K562 (cell line): ENCODE measurements at regions not wholly inside any gene's neighbourhood (a gene's known extent, or its start where the extent isn't known, plus 50 kb on each side); places are given as distances from the start of the nearest gene placed in this dataset.

Experiments
- ATAC-seq: fragments of 200-7000 bp; cut with Tn5 transposase; 3 replicates; pipeline ENCODE4 v1.9.1; 2020; ENCODE audit warnings: moderate library complexity
- BruUV-seq: library from RNA; stranded (reverse); fragments of 400-500 nt; replicated peaks from 2 replicates; lab custom pipeline; 2021; lab: Mats Ljungman, UMichigan
- CTCF ChIA-PET: fragments of 300-600 bp; formaldehyde crosslinking; extraction: SDS; loops from one replicate; lab custom pipeline; 2021; ENCODE audit warnings: low intra/inter-chr PET ratio; lab: Yijun Ruan, JAX
- POLR2A ChIA-PET: fragments of 300-600, 350-650 bp; sonication (Branson Sonifier 250); formaldehyde crosslinking; extraction: SDS; loops from one replicate; lab custom pipeline; 2021; ENCODE audit warnings: antibody characterized with exemption, inconsistent platforms; lab: Yijun Ruan, JAX
- DNase-seq, 4 experiments: peaks; one replicate each; pipeline versions ENCODE4 v3.0.0 to v3.0.0-alpha.2; 2011 to 2018; ENCODE audit warnings: low spot score in 3 of 4, mixed read lengths in 3 of 4; ENCODE audit errors: extremely low read depth in 1 of 4
- FAIRE-seq: peaks from 2 replicates; lab custom pipeline; 2011; peaks lifted over from hg19 to GRCh38; lab: Jason Lieb, UNC
- H2AFZ ChIP-seq: 2 replicates; pipeline ENCODE4 v1.6.0; 2011; ENCODE audit warnings: low read depth, low read length, control low read depth, inconsistent platforms
- H3K27ac ChIP-seq: fragments of 200-600 bp; 3 replicates; pipeline ENCODE4 v1.8.0; 2011; ENCODE audit warnings: low read depth, mild to moderate bottlenecking, control low read depth, inconsistent platforms, low read length, moderate library complexity, mixed read lengths; ENCODE audit errors: extremely low read depth
- H3K27me3 ChIP-seq, 2 experiments: fragments of 300-600 bp in 1 of 2; 2 replicates in 1 of 2; 3 replicates in 1 of 2; pipeline versions ENCODE4 v1.6.0 to v1.8.0; 2011; ENCODE audit warnings: inconsistent platforms in 2 of 2, low read length in 2 of 2, mild to moderate bottlenecking in 1 of 2, mixed read lengths in 1 of 2, moderate library complexity in 1 of 2; ENCODE audit not compliant: control insufficient read depth in 2 of 2, insufficient read depth in 2 of 2
- H3K36me3 ChIP-seq: fragments of 300-600 bp; 3 replicates; pipeline ENCODE4 v1.8.0; 2011; ENCODE audit warnings: mild to moderate bottlenecking, low read length, inconsistent platforms; ENCODE audit not compliant: control insufficient read depth, insufficient read depth
- H3K4me1 ChIP-seq, 2 experiments: fragments of 200-600 bp in 1 of 2; replicated peaks in 1 of 2; 2 replicates in 1 of 2; 3 replicates in 1 of 2; pipeline versions ENCODE4 v1.5.1 to v1.8.0; 2011; ENCODE audit warnings: inconsistent platforms in 2 of 2, low read length in 2 of 2, mild to moderate bottlenecking in 1 of 2, mixed read lengths in 1 of 2, moderate library complexity in 1 of 2; ENCODE audit not compliant: control insufficient read depth in 2 of 2, insufficient read depth in 2 of 2
- H3K4me2 ChIP-seq: 2 replicates; pipeline ENCODE4 v1.6.1; 2011; ENCODE audit warnings: low read length, control low read depth, inconsistent platforms, mixed read lengths; ENCODE audit not compliant: insufficient read depth
- H3K4me3 ChIP-seq: fragments of 200-600 bp; sonication (generic), shearing (Covaris generic); 2 replicates; pipeline ENCODE4 v1.5.1; 2016; ENCODE audit warnings: control low read depth, inconsistent platforms
- H3K79me2 ChIP-seq: fragments of 200-600 bp; 3 replicates; pipeline ENCODE4 v1.8.0; 2011; ENCODE audit warnings: low read length, inconsistent platforms; ENCODE audit not compliant: control insufficient read depth, insufficient read depth
- H3K9ac ChIP-seq, 2 experiments: 2 replicates each; pipeline versions ENCODE4 v1.6.0 to v1.6.1; 2011; ENCODE audit warnings: low read depth in 2 of 2, low read length in 2 of 2, control low read depth in 1 of 2, inconsistent platforms in 1 of 2, mild to moderate bottlenecking in 1 of 2, mixed read lengths in 1 of 2; ENCODE audit not compliant: insufficient read depth in 1 of 2
- H3K9me1 ChIP-seq: one replicate; pipeline ENCODE4 v1.6.0; 2011; ENCODE audit warnings: inconsistent platforms, mild to moderate bottlenecking, low read length, moderate library complexity; ENCODE audit not compliant: control insufficient read depth, insufficient read depth
- H3K9me3 ChIP-seq: replicated peaks from 2 replicates; pipeline ENCODE4 v1.5.1; 2011; ENCODE audit warnings: low read depth, low read length, inconsistent platforms; ENCODE audit not compliant: control insufficient read depth, insufficient read depth
- H4K20me1 ChIP-seq: replicated peaks from 2 replicates; pipeline ENCODE4 v1.6.1; 2011; ENCODE audit warnings: low read length, inconsistent platforms, mixed read lengths; ENCODE audit not compliant: control insufficient read depth, insufficient read depth
- CHD1 ChIP-seq: fragments of 200-600 bp; sonication (generic); IDR thresholded peaks from one replicate; pipeline ENCODE4 v1.6.1; 2012; ENCODE audit warnings: mild to moderate bottlenecking, moderate library complexity, low read length, inconsistent platforms
- KDM4B ChIP-seq, 2 experiments: fragments of 450-650 bp in 1 of 2; sonication (generic) in 1 of 2; IDR thresholded peaks; 2 replicates each; pipeline ENCODE4 v1.6.1; 2016 to 2017; ENCODE audit warnings: borderline replicate concordance in 2 of 2, antibody characterized with exemption in 1 of 2, low read depth in 1 of 2, mild to moderate bottlenecking in 1 of 2
- KLF10 ChIP-seq: fragments of 250-450 bp; sonication (Bioruptor Pico); IDR thresholded peaks from 2 replicates; pipeline ENCODE4 v1.6.1; 2021; ENCODE audit warnings: matching md5 sums
- NCOA1 ChIP-seq: fragments of 450-650 bp; IDR thresholded peaks from 2 replicates; pipeline ENCODE4 v1.6.1; 2016; ENCODE audit warnings: low read depth
- NFRKB ChIP-seq: fragments of 450-650 bp; IDR thresholded peaks from 2 replicates; pipeline ENCODE4 v1.6.1; 2016; ENCODE audit warnings: low read depth
- NRF1 ChIP-seq, 2 experiments: fragments of 450-650 bp; IDR thresholded peaks in 1 of 2; conservative IDR thresholded peaks in 1 of 2; 2 replicates each; pipeline ENCODE4 v1.6.1; 2014; ENCODE audit warnings: mild to moderate bottlenecking in 2 of 2
- PHF21A ChIP-seq: fragments of 450-650 bp; IDR thresholded peaks from 2 replicates; pipeline ENCODE4 v1.6.1; 2017; ENCODE audit warnings: low read depth, borderline replicate concordance
- WHSC1 ChIP-seq: IDR thresholded peaks from one replicate; pipeline ENCODE4 v1.6.1; 2012; ENCODE audit warnings: low read length, control low read depth, inconsistent platforms
- ZNF12 ChIP-seq: sonication (generic); formaldehyde crosslinking; IDR thresholded peaks from 2 replicates; pipeline ENCODE4 v1.4.0; 2020; ENCODE audit warnings: mild to moderate bottlenecking, missing genetic modification reagents
- ZZZ3 ChIP-seq: fragments of 450-650 bp; IDR thresholded peaks from 2 replicates; pipeline ENCODE4 v1.6.1; 2016; ENCODE audit warnings: antibody characterized with exemption, mild to moderate bottlenecking, moderate library complexity
- WGBS: fragments of 100-300 bp; shearing (Covaris generic); methylation state at CpG from one replicate; pipeline ENCODE4 v1.1.6; 2016; ENCODE audit warnings: low coverage, mixed read lengths; ENCODE audit not compliant: insufficient coverage; ENCODE audit errors: missing lambda C conversion rate; 5-methylcytosine and 5-hydroxymethylcytosine counted together
- in situ Hi-C: fragments of 300-500 bp; cut with MboI; formaldehyde crosslinking; loops from 4 replicates; pipeline ENCODE4 v1.15.0; 2018; ENCODE audit warnings: inconsistent platforms, mixed read lengths
- intact Hi-C: fragments of 100-400 bp; cut with micrococcal nuclease; formaldehyde crosslinking; loops from 2 replicates; pipeline ENCODE4 v1.14.2; 2022
- TF ChIP-seq, protein P1 (sequence below): fragments of 250-450 bp; sonication (Bioruptor Pico); IDR thresholded peaks from 2 replicates; pipeline ENCODE4 v1.9.0; 2021; ENCODE audit warnings: mild to moderate bottlenecking
- TF ChIP-seq, protein P2 (sequence below): sonication (generic); formaldehyde crosslinking; IDR thresholded peaks from 2 replicates; pipeline ENCODE4 v1.8.1; 2023; ENCODE audit warnings: mild to moderate bottlenecking, missing genetic modification reagents
- TF ChIP-seq, protein P3 (sequence below): fragments of 450-650 bp; IDR thresholded peaks from 2 replicates; pipeline ENCODE4 v1.6.1; 2016; ENCODE audit warnings: missing biosample characterization, missing genetic modification characterization
- TF ChIP-seq, protein P4 (sequence below): fragments of 450-650 bp; formaldehyde crosslinking; IDR thresholded peaks from 2 replicates; pipeline ENCODE4 v1.4.0; 2022; ENCODE audit warnings: missing genetic modification characterization
- TF ChIP-seq, protein P5 (sequence below): conservative IDR thresholded peaks from 2 replicates; pipeline ENCODE4 v1.6.1; 2011; ENCODE audit warnings: low read depth, mild to moderate bottlenecking, low read length; ENCODE audit not compliant: control insufficient read depth

DNA sequence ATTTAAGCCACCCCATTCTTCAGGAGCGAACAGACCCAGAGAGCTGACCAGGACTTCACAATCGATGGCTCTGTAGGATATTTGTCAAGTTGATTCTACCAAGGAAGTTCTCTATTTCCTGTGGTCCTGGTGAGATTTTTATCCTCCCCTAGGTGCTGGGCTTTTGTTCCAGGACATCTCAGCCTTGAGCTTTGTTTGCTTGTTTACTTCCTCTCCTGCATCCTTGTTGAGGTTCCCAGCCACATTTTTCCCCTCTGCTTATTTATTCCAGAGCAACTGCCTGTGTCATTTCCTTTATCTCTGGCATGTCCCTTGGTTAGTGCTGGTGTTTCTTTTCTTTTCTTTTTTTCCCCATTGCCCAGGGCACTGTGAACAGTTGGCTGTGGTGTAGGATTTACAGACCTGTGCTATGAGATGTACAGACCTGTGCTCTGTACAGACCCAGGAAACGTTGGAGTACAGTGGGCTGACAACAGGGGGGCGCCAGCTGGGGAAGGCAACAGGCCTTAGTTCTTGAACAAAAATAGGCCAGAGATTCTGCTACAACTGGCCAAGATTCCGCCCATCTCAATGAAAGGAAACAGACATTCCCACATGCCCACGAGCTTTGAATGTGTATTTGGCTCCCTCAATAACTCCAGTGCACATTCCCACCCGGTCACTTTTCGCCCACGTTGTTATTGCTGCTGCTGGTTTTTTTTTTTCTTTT, 235.9 kb upstream of the DDI1 start (continued):
- TF ChIP-seq, protein P1, sequence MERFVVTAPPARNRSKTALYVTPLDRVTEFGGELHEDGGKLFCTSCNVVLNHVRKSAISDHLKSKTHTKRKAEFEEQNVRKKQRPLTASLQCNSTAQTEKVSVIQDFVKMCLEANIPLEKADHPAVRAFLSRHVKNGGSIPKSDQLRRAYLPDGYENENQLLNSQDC (CRISPR knock-in tag) = no peak
- no peak for TF ChIP-seq ZNF12 (CRISPR knock-in tag)

DNA sequence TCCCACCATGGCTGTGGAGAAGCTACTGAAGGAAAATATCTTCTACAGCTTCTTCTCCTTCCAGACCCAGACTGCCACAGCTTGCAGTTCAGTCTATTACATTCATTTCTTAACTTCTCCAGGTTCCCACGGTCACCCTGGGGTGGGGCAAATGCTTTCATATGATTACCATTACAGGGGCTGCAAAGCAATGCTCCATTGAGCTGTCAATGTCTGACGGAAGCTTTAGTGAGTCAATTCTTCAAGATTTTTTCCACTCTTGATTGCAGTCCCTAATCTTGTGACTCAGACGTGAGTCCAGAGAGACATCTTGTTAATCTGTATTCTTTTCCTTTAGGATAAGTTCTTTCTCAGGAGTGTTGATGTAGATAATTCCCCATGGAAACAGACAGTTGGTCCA, 233.4 kb upstream of the DDI1 start:
- H3K36me3 ChIP-seq = no peaks in the 10 kb centered on the region
- no peak for TF ChIP-seq NCOA1
- no peak for TF ChIP-seq KLF10 (CRISPR knock-in tag)
- TF ChIP-seq WHSC1 = no peak
- TF ChIP-seq, protein P2, sequence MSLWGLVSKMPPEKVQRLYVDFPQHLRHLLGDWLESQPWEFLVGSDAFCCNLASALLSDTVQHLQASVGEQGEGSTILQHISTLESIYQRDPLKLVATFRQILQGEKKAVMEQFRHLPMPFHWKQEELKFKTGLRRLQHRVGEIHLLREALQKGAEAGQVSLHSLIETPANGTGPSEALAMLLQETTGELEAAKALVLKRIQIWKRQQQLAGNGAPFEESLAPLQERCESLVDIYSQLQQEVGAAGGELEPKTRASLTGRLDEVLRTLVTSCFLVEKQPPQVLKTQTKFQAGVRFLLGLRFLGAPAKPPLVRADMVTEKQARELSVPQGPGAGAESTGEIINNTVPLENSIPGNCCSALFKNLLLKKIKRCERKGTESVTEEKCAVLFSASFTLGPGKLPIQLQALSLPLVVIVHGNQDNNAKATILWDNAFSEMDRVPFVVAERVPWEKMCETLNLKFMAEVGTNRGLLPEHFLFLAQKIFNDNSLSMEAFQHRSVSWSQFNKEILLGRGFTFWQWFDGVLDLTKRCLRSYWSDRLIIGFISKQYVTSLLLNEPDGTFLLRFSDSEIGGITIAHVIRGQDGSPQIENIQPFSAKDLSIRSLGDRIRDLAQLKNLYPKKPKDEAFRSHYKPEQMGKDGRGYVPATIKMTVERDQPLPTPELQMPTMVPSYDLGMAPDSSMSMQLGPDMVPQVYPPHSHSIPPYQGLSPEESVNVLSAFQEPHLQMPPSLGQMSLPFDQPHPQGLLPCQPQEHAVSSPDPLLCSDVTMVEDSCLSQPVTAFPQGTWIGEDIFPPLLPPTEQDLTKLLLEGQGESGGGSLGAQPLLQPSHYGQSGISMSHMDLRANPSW (CRISPR knock-in tag) = no peak
- TF ChIP-seq PHF21A = no peak
- TF ChIP-seq, protein P3, sequence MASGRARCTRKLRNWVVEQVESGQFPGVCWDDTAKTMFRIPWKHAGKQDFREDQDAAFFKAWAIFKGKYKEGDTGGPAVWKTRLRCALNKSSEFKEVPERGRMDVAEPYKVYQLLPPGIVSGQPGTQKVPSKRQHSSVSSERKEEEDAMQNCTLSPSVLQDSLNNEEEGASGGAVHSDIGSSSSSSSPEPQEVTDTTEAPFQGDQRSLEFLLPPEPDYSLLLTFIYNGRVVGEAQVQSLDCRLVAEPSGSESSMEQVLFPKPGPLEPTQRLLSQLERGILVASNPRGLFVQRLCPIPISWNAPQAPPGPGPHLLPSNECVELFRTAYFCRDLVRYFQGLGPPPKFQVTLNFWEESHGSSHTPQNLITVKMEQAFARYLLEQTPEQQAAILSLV = no peak
- TF ChIP-seq, protein P4, sequence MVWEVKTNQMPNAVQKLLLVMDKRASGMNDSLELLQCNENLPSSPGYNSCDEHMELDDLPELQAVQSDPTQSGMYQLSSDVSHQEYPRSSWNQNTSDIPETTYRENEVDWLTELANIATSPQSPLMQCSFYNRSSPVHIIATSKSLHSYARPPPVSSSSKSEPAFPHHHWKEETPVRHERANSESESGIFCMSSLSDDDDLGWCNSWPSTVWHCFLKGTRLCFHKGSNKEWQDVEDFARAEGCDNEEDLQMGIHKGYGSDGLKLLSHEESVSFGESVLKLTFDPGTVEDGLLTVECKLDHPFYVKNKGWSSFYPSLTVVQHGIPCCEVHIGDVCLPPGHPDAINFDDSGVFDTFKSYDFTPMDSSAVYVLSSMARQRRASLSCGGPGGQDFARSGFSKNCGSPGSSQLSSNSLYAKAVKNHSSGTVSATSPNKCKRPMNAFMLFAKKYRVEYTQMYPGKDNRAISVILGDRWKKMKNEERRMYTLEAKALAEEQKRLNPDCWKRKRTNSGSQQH = no peak
- TF ChIP-seq, protein P5, sequence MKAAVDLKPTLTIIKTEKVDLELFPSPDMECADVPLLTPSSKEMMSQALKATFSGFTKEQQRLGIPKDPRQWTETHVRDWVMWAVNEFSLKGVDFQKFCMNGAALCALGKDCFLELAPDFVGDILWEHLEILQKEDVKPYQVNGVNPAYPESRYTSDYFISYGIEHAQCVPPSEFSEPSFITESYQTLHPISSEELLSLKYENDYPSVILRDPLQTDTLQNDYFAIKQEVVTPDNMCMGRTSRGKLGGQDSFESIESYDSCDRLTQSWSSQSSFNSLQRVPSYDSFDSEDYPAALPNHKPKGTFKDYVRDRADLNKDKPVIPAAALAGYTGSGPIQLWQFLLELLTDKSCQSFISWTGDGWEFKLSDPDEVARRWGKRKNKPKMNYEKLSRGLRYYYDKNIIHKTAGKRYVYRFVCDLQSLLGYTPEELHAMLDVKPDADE = no peak
- TF ChIP-seq NRF1 (conservative IDR thresholded peaks at IDR 0.05 in 1 of 2, IDR thresholded peaks at IDR 0.05 in 1 of 2) = no peak
- TF ChIP-seq ZZZ3 = no peak
- no peak for TF ChIP-seq NFRKB
- no peak for TF ChIP-seq KDM4B (IDR thresholded peaks at IDR 0.05; ENCODE audit: borderline replicate concordance in 2 of 2, low read depth in 1 of 2)
- TF ChIP-seq CHD1 = no peak
- TF ChIP-seq, all 486 proteins: peak for 0
- intact Hi-C loops = no loop called here
- no peak overlapping the region for H3K27ac ChIP-seq
- H2AFZ ChIP-seq = no peak overlapping the region
- in situ Hi-C loops = no loop called here
- H3K79me2 ChIP-seq = no peaks in the 10 kb centered on the region
- no peaks in the 10 kb centered on the region for H3K9me1 ChIP-seq
- H4K20me1 ChIP-seq = no peaks in the 10 kb centered on the region
- no peak overlapping the region for H3K4me3 ChIP-seq
- no peaks in the 10 kb centered on the region for H3K4me1 ChIP-seq
- ChIA-PET POLR2A (no interaction called here), CTCF (no interaction called here)
- no peak overlapping the region for H3K9ac ChIP-seq
- 0% methylated on average over 3 of the region's 3 CpGs for WGBS
- no peaks in the 10 kb centered on the region; the same call in 1 of the 2 replicates for H3K9me3 ChIP-seq
- BruUV-seq = no TSS peak
- FAIRE-seq (no peak), DNase-seq (no peak), ATAC-seq (no peak)
- no peak overlapping the region for H3K4me2 ChIP-seq
- H3K27me3 ChIP-seq = no peaks in the 10 kb centered on the region
